22Rv1 (cell line): ENCODE measurements at regions not wholly inside any gene's neighbourhood (a gene's known extent, or its start where the extent isn't known, plus 50 kb on each side); places are given as distances from the start of the nearest gene placed in this dataset.
A peak's percentile ranks its signal among the peaks of the same experiment; 100 is the strongest.

Source experiments
- ZFX ChIP-seq: fragments of 450-650 bp; IDR thresholded peaks from 2 replicates; pipeline ENCODE4 v1.6.1; 2017; ENCODE audit warnings: antibody characterized with exemption, borderline replicate concordance
- TF ChIP-seq, protein P1 (sequence below): fragments of 450-650 bp; IDR thresholded peaks from 2 replicates; pipeline ENCODE4 v1.5.1; 2017; ENCODE audit warnings: mild to moderate bottlenecking

DNA sequence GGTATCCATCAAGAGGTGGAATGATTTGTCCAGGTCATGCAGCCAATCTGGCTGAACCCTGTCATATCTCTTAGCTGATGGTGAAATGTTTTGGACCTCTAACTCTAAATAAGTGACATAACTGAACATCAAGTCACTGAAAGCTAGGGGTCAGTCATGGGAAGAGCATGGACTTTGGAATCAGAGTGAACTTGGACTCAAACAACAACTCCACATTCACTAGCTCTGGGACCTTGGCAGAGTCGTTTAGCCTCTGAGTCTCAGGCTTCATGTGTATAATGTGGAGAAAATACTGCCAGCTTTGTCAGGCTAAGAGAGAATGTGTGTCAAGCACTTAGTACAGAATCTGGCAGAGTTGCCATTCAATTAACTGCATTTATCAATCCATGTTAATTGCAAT is 557.8 kb upstream of the CFAP20DC start:
- TF ChIP-seq, protein P1, sequence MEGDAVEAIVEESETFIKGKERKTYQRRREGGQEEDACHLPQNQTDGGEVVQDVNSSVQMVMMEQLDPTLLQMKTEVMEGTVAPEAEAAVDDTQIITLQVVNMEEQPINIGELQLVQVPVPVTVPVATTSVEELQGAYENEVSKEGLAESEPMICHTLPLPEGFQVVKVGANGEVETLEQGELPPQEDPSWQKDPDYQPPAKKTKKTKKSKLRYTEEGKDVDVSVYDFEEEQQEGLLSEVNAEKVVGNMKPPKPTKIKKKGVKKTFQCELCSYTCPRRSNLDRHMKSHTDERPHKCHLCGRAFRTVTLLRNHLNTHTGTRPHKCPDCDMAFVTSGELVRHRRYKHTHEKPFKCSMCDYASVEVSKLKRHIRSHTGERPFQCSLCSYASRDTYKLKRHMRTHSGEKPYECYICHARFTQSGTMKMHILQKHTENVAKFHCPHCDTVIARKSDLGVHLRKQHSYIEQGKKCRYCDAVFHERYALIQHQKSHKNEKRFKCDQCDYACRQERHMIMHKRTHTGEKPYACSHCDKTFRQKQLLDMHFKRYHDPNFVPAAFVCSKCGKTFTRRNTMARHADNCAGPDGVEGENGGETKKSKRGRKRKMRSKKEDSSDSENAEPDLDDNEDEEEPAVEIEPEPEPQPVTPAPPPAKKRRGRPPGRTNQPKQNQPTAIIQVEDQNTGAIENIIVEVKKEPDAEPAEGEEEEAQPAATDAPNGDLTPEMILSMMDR, result peak; percentile 20; the same call in 1 of the 2 replicates
- TF ChIP-seq ZFX, result no peak
